ENCODE measurements at regions not wholly inside any gene's neighbourhood (a gene's known extent, or its start where the extent isn't known, plus 50 kb on each side); places are given as distances from the start of the nearest gene placed in this dataset.

GRCh38 chr3:16811950-16812349, 72.8 kb upstream of the PLCL2 start:
- H3K9me3 Mint-ChIP-seq (ENCODE audit: insufficient read depth): no peaks in the 10 kb centered on the region
- Histone ChIP-seq H3K79me2 (ENCODE audit: control insufficient read depth, insufficient read depth, low read length) (no peaks in the 10 kb centered on the region), H3K27ac (ENCODE audit: low read length in 2 of 2) (no peak overlapping the region), H3K36me3 (replicated peaks in 1 of 2; ENCODE audit: control extremely low read depth in 1 of 2, control insufficient read depth in 1 of 2, extremely low read depth in 1 of 2, insufficient read depth in 2 of 2, low read length in 1 of 2) (no peaks in the 10 kb centered on the region), H3K9me3 (ENCODE audit: control extremely low read depth in 1 of 3, control insufficient read depth in 2 of 3, insufficient read depth in 1 of 3, low read length in 2 of 3) (no peaks in the 10 kb centered on the region), H3K4me1 (ENCODE audit: control insufficient read depth in 2 of 2, insufficient read depth in 2 of 2, low read length in 2 of 2) (no peaks in the 10 kb centered on the region), H4K20me1 (ENCODE audit: control insufficient read depth, insufficient read depth, low read length, poor library complexity, severe bottlenecking) (no peaks in the 10 kb centered on the region), H3K9ac (ENCODE audit: low read length) (no peak overlapping the region), H3K4me2 (replicated peaks; ENCODE audit: low read depth, low read length, poor library complexity, severe bottlenecking) (no peak overlapping the region), H2AFZ (ENCODE audit: insufficient read depth, low read depth, low read length, poor library complexity, severe bottlenecking) (no peak overlapping the region), H3K27me3 (replicated peaks in 1 of 4; ENCODE audit: control extremely low read depth in 1 of 4, control insufficient read depth in 3 of 4, insufficient read depth in 4 of 4, low read length in 3 of 4) (no peaks in the 10 kb centered on the region), H3K4me3 (ENCODE audit: control extremely low read depth in 1 of 5, extremely low read depth in 1 of 5, insufficient read depth in 1 of 5, low read depth in 2 of 5, low read length in 4 of 5) (no peak overlapping the region)
- ChIA-PET CTCF (no interaction called here), POLR2A (no interaction called here)
- WGBS (ENCODE audit: insufficient coverage): no CpG with 5 or more reads among the region's 1 CpG
- H3K4me1 Mint-ChIP-seq: no peaks in the 10 kb centered on the region
- intact Hi-C loops (cut with micrococcal nuclease): no loop called here
- ATAC-seq (ENCODE audit: low read depth) (no peak), DNase-seq (no peak)
- TF ChIP-seq CTCF (IDR thresholded peaks at IDR 0.05): no peak
- TF ChIP-seq EZH2 (IDR thresholded peaks at IDR 0.05; ENCODE audit: borderline replicate concordance, insufficient read depth, low read depth, low read length, poor library complexity, severe bottlenecking): no peak
- no peak overlapping the region for H3K27ac Mint-ChIP-seq
- H3K27me3 Mint-ChIP-seq: no peaks in the 10 kb centered on the region
- H3K4me3 Mint-ChIP-seq: no peak overlapping the region

GRCh38 chr3:16813336-16813735, 71.4 kb upstream of the PLCL2 start:
- CTCF ChIA-PET: no interaction called here
- ATAC-seq (ENCODE audit: low read depth) (no peak), DNase-seq (no peak)
- no peak for TF ChIP-seq CTCF (IDR thresholded peaks at IDR 0.05)
- no peak for TF ChIP-seq EZH2 (IDR thresholded peaks at IDR 0.05; ENCODE audit: borderline replicate concordance, insufficient read depth, low read depth, low read length, poor library complexity, severe bottlenecking)
- H3K4me3 ChIP-seq (ENCODE audit: control extremely low read depth in 1 of 5, extremely low read depth in 1 of 5, insufficient read depth in 1 of 5, low read depth in 2 of 5, low read length in 4 of 5): no peak overlapping the region
- no peaks in the 10 kb centered on the region for H3K4me1 ChIP-seq (ENCODE audit: control insufficient read depth in 2 of 2, insufficient read depth in 2 of 2, low read length in 2 of 2)
- H3K9ac ChIP-seq (ENCODE audit: low read length): no peak overlapping the region
- H3K4me3 Mint-ChIP-seq: no peak overlapping the region
- H3K4me1 Mint-ChIP-seq: peaks cover 1% of the 10 kb centered on the region
- intact Hi-C loops (cut with micrococcal nuclease): no loop called here
- no peak overlapping the region for H3K4me2 ChIP-seq (replicated peaks; ENCODE audit: low read depth, low read length, poor library complexity, severe bottlenecking)
- no peaks in the 10 kb centered on the region for H3K79me2 ChIP-seq (ENCODE audit: control insufficient read depth, insufficient read depth, low read length)
- no peaks in the 10 kb centered on the region for H3K9me3 Mint-ChIP-seq (ENCODE audit: insufficient read depth)
- H3K27me3 ChIP-seq (replicated peaks in 1 of 4; ENCODE audit: control extremely low read depth in 1 of 4, control insufficient read depth in 3 of 4, insufficient read depth in 4 of 4, low read length in 3 of 4): no peaks in the 10 kb centered on the region
- H2AFZ ChIP-seq (ENCODE audit: insufficient read depth, low read depth, low read length, poor library complexity, severe bottlenecking): no peak overlapping the region
- POLR2A ChIA-PET: no interaction called here
- H3K9me3 ChIP-seq (ENCODE audit: control extremely low read depth in 1 of 3, control insufficient read depth in 2 of 3, insufficient read depth in 1 of 3, low read length in 2 of 3): peaks cover 0 to under 1% (median 0%) of the 10 kb centered on the region in 3 donors
- no peak overlapping the region for H3K27ac ChIP-seq (ENCODE audit: low read length in 2 of 2)
- H4K20me1 ChIP-seq (ENCODE audit: control insufficient read depth, insufficient read depth, low read length, poor library complexity, severe bottlenecking): no peaks in the 10 kb centered on the region
- no peak overlapping the region for H3K27ac Mint-ChIP-seq
- no peaks in the 10 kb centered on the region for H3K27me3 Mint-ChIP-seq
- H3K36me3 ChIP-seq (replicated peaks in 1 of 2; ENCODE audit: control extremely low read depth in 1 of 2, control insufficient read depth in 1 of 2, extremely low read depth in 1 of 2, insufficient read depth in 2 of 2, low read length in 1 of 2): no peaks in the 10 kb centered on the region
